IPS-20b (cell line): ENCODE measurements at regions not wholly inside any gene's neighbourhood (a gene's known extent, or its start where the extent isn't known, plus 50 kb on each side); places are given as distances from the start of the nearest gene placed in this dataset.

Experiments used
- H3K27ac ChIP-seq: one replicate; pipeline ENCODE4 v1.5.1; 2013; ENCODE audit warnings: low read length
- H3K27me3 ChIP-seq: 2 replicates; pipeline ENCODE4 v1.6.1; 2013; ENCODE audit warnings: mild to moderate bottlenecking, low read length, inconsistent platforms; ENCODE audit not compliant: insufficient read depth
- H3K36me3 ChIP-seq: 2 replicates; pipeline ENCODE4 v1.6.1; 2013; ENCODE audit warnings: low read depth, mild to moderate bottlenecking, inconsistent platforms, low read length, moderate library complexity; ENCODE audit not compliant: insufficient read depth
- H3K4me1 ChIP-seq: 2 replicates; pipeline ENCODE4 v1.6.1; 2013; ENCODE audit warnings: mild to moderate bottlenecking, control low read depth, inconsistent platforms, low read length, moderate library complexity; ENCODE audit not compliant: insufficient read depth
- H3K4me3 ChIP-seq: 2 replicates; pipeline ENCODE4 v1.5.1; 2013; ENCODE audit warnings: mild to moderate bottlenecking, low read length, inconsistent platforms
- H3K9ac ChIP-seq: 2 replicates; pipeline ENCODE4 v1.6.1; 2013; ENCODE audit warnings: low read depth, mild to moderate bottlenecking, inconsistent platforms, low read length, moderate library complexity
- H3K9me3 ChIP-seq: 2 replicates; pipeline ENCODE4 v1.6.1; 2013; ENCODE audit warnings: mild to moderate bottlenecking, low read depth, low read length, inconsistent platforms; ENCODE audit not compliant: insufficient read depth

DNA sequence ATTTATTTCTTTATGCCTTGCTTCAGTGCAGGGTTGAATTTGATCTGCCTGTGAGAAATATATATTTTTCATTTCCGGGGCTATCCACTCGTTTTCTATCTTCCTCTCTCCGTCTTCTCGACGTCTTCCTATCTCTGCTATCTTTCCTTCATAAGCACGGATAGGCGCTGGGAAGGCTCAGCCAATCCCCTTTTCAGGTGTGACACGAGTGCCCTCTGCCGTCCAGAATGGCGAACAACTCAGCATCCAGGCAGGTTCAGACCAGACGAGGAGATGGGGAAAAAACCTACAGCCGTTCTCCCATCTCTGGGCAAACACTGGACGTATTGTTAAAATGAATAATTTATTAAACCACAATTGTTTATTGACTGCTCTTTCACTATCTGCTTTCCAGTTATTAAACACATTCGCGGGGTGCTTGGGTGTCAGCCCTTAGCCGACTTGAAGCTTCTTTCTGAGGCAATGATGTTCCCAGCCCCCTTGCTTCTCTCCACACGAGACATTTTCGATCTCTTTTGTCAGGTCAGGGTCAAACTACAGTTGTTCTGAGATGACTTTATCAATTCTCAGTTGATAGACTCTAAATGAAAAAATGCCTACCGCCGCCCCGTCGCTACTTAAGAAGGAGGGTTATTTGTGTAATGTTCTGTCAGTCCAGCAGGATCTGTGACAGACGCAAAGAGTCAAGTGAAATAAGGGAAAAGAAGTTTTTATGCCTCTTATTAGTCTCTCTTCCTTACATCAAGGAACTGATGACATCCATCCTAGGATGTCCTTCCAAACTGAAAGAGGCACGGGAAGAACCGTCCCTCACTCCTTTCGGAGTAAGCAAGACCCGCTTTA, 96.3 kb upstream of the NOCT start:
- no peak overlapping the region for H3K27ac ChIP-seq
- no peak overlapping the region for H3K4me3 ChIP-seq

DNA sequence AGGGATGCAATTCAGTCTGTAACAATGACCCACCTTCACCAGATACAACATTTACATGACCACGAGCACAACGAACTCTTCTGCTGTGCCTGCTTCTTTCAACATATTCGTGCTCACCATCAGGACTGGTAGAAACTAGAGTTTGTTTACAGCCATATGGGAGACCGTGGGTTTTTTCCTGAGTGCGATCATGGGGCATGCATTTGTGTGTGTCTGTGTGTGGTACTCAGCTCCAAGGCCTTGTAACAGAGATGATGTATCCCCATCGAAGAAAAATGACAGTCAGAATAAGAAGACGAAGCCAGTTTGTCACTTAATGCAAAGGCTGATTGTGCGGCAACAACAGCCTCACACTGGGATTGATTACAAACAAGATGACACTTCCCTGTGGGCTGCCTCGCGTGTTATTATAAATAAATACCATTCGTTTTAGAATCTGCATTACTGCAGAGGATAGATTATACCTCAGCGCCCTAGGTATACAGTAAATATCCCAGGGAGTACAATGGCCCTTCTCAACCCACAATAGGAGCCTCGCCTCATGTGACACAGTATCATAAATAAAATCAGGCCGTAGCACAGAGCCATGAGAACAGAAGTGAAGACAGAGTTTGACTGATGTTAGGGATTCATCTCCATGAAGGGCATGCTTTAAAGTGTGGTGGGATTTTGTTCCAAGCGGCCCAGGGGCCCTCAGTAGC, 97.3 kb upstream of the NOCT start:
- Histone ChIP-seq H3K27ac (no peak overlapping the region), H3K4me1 (no peaks in the 10 kb centered on the region), H3K36me3 (no peaks in the 10 kb centered on the region), H3K27me3 (no peaks in the 10 kb centered on the region), H3K9me3 (no peaks in the 10 kb centered on the region), H3K4me3 (no peak overlapping the region), H3K9ac (no peak overlapping the region)

More for the DNA sequence above, 96.3 kb upstream of the NOCT start:
- no peak overlapping the region for H3K9ac ChIP-seq
- no peaks in the 10 kb centered on the region for H3K27me3 ChIP-seq
- no peaks in the 10 kb centered on the region for H3K9me3 ChIP-seq
- H3K4me1 ChIP-seq: no peaks in the 10 kb centered on the region
- H3K36me3 ChIP-seq: no peaks in the 10 kb centered on the region

DNA sequence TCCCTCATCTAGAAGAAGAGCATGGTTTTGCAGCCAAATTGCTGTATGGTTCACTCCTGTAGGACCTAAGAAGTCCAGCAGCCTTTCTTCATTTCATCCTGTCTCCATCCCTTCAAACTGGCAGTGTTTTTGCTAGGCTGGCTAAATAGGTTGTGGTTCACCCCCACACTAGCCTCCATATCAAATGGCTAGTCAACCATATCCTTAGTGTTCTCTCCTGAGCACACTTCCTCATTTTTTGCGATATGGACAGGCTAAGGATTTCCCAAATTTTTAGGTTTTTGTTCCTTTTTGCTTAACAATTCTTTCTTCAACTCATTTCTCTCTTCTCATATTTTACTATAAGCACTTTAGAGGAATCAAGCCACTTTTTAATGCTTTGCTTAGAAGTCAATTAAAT, 98.8 kb upstream of the NOCT start:
- H3K9ac ChIP-seq: no peak overlapping the region
- H3K9me3 ChIP-seq: no peaks in the 10 kb centered on the region
- no peak overlapping the region for H3K4me3 ChIP-seq
- no peaks in the 10 kb centered on the region for H3K27me3 ChIP-seq
- no peaks in the 10 kb centered on the region for H3K4me1 ChIP-seq
- no peaks in the 10 kb centered on the region for H3K36me3 ChIP-seq
- H3K27ac ChIP-seq: no peak overlapping the region

DNA sequence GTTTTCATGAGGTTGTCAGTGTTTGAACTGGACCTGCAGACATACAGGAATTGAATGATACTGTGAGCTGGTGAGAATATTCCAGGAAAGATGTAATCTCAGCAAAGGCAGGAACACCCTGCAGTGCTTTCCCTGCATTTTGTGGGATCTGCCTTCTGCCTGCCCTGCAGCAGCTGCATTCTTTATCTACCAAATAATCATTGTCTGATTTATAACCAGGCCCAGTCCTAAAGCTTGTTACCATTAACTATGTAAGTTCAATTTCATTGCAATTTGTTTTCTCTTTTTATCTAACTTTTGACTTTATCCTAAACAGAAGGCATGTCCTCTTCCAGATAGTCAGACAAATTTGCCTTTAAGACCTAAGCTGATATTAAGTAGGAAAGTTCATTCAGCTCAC, 99.8 kb upstream of the NOCT start:
- Histone ChIP-seq H3K4me1 (no peaks in the 10 kb centered on the region; the same call in 1 of the 2 replicates), H3K27me3 (no peaks in the 10 kb centered on the region), H3K9ac (no peak overlapping the region), H3K9me3 (no peaks in the 10 kb centered on the region), H3K27ac (no peak overlapping the region), H3K36me3 (no peaks in the 10 kb centered on the region), H3K4me3 (no peak overlapping the region)

GRCh38 chr4:138912704-138913340, 102.8 kb upstream of the NOCT start:
- Histone ChIP-seq H3K36me3 (no peaks in the 10 kb centered on the region), H3K9ac (no peak overlapping the region), H3K4me3 (no peak overlapping the region), H3K4me1 (peaks cover 13% of the 10 kb centered on the region; the same call in 1 of the 2 replicates), H3K9me3 (no peaks in the 10 kb centered on the region), H3K27me3 (no peaks in the 10 kb centered on the region), H3K27ac (no peak overlapping the region)

- peaks cover 13% of the 10 kb centered on the region; the same call in 1 of the 2 replicates for H3K4me1 ChIP-seq
Observed at GRCh38 chr4:138911909-138912703, 103.5 kb upstream of the NOCT start.

GRCh38 chr4:138910914-138911336, 104.7 kb upstream of the NOCT start:
- Histone ChIP-seq H3K4me1 (peaks cover 13% of the 10 kb centered on the region; the same call in 1 of the 2 replicates), H3K9me3 (peaks cover under 1% of the 10 kb centered on the region; the same call in 1 of the 2 replicates), H3K27me3 (no peaks in the 10 kb centered on the region), H3K4me3 (no peak overlapping the region), H3K27ac (no peak overlapping the region), H3K9ac (no peak overlapping the region; the same call in 1 of the 2 replicates), H3K36me3 (no peaks in the 10 kb centered on the region)

More at GRCh38 chr4:138911909-138912703, 103.5 kb upstream of the NOCT start:
- Histone ChIP-seq H3K4me3 (no peak overlapping the region), H3K9me3 (no peaks in the 10 kb centered on the region), H3K36me3 (no peaks in the 10 kb centered on the region), H3K27me3 (no peaks in the 10 kb centered on the region), H3K27ac (no peak overlapping the region), H3K9ac (no peak overlapping the region)

- no peak overlapping the region for H3K4me3 ChIP-seq
- peaks cover 3% of the 10 kb centered on the region; the same call in 1 of the 2 replicates for H3K9me3 ChIP-seq
- peaks cover 13% of the 10 kb centered on the region; the same call in 1 of the 2 replicates for H3K4me1 ChIP-seq
- H3K27me3 ChIP-seq: no peaks in the 10 kb centered on the region
- H3K9ac ChIP-seq: no peak overlapping the region
- H3K27ac ChIP-seq: no peak overlapping the region
- no peaks in the 10 kb centered on the region for H3K36me3 ChIP-seq
Observed at GRCh38 chr4:138910195-138910913, 105.2 kb upstream of the NOCT start.

DNA sequence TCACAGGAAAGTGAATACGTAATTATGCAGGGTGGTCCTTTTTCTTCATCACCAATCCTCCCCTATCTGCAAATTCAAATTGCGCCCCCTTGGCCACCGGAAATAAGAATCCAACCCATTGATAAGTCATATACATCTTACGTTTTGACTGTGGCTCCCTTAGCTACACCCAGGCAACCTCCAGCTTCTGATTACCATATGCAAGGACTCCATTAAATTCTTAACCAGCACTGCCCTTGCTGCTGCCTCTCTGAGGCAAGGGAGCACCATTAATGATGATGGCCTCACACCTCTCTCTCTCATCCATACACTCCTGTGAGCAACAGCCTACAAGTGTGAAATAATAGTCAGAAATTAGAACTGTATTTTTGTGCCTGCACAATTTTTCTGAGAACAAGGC, 106.0 kb upstream of the NOCT start:
- H3K9ac ChIP-seq: no peak overlapping the region
- peaks cover 3% of the 10 kb centered on the region; the same call in 1 of the 2 replicates for H3K9me3 ChIP-seq
- H3K4me3 ChIP-seq: no peak overlapping the region
- no peaks in the 10 kb centered on the region for H3K27me3 ChIP-seq
- peaks cover 13% of the 10 kb centered on the region; the same call in 1 of the 2 replicates for H3K4me1 ChIP-seq
- H3K36me3 ChIP-seq: no peaks in the 10 kb centered on the region
- no peak overlapping the region for H3K27ac ChIP-seq

GRCh38 chr4:138908134-138908533, 107.4 kb upstream of the NOCT start:
- H3K9ac ChIP-seq: no peak overlapping the region
- peaks cover 13% of the 10 kb centered on the region; the same call in 1 of the 2 replicates for H3K4me1 ChIP-seq
- H3K27ac ChIP-seq: no peak overlapping the region
- peaks cover 3% of the 10 kb centered on the region; the same call in 1 of the 2 replicates for H3K9me3 ChIP-seq
- H3K4me3 ChIP-seq: no peak overlapping the region
- no peaks in the 10 kb centered on the region for H3K27me3 ChIP-seq
- no peaks in the 10 kb centered on the region for H3K36me3 ChIP-seq
